Gastrocnemius medialis (tissue), 4 donors: ENCODE measurements at regions not wholly inside any gene's neighbourhood (a gene's known extent, or its start where the extent isn't known, plus 50 kb on each side); places are given as distances from the start of the nearest gene placed in this dataset.

Experiments
- ATAC-seq, 2 donors: fragments of 150-250 bp; one replicate each; pipeline ENCODE4 v1.9.1; 2016
- DNase-seq, 2 donors: peaks; one replicate each; pipeline ENCODE4 v3.0.0-alpha.2; 2019
- H3K27ac ChIP-seq, 4 donors: fragments of 200-600 bp; sonication (generic); 1 replicate in 1 of 4; 2 replicates in 3 of 4; pipeline ENCODE4 v1.5.1; 2016 to 2018; ENCODE audit warnings: mild to moderate bottlenecking in 2 of 4, moderate library complexity in 1 of 4
- H3K27me3 ChIP-seq, 3 donors: fragments of 200-600 bp; sonication (generic) in 2 of 3; 1 replicate in 1 of 3; 2 replicates in 2 of 3; pipeline versions ENCODE4 v1.5.1 to v1.6.0; 2016 to 2019; ENCODE audit warnings: mild to moderate bottlenecking in 1 of 3, moderate library complexity in 1 of 3
- H3K36me3 ChIP-seq, 2 donors: fragments of 200-600 bp; sonication (generic) in 1 of 2; one replicate each; pipeline ENCODE4 v1.5.1; 2017 to 2018
- H3K4me1 ChIP-seq, 2 donors: fragments of 200-600 bp; sonication (generic) in 1 of 2; one replicate each; pipeline ENCODE4 v1.5.1; 2016 to 2017; ENCODE audit warnings: mild to moderate bottlenecking in 2 of 2
- H3K4me3 ChIP-seq, 4 donors: fragments of 200-600 bp; sonication (generic) in 3 of 4; 1 replicate in 1 of 4; 2 replicates in 3 of 4; pipeline ENCODE4 v1.5.1; 2016 to 2019; ENCODE audit warnings: mild to moderate bottlenecking in 2 of 4
- H3K9me3 ChIP-seq, 3 donors: fragments of 200-600 bp; sonication (generic) in 2 of 3; 1 replicate in 1 of 3; 2 replicates in 2 of 3; pipeline ENCODE4 v1.5.1; 2016 to 2019
- CTCF ChIP-seq, 5 experiments: fragments of 450-650 bp in 3 of 5; fragments of 200-600 bp in 2 of 5; sonication (generic) in 2 of 5; IDR thresholded peaks in 4 of 5; conservative IDR thresholded peaks in 1 of 5; 1 replicate in 4 of 5; 2 replicates in 1 of 5; pipeline ENCODE4 v1.5.1; 2016 to 2019; ENCODE audit warnings: antibody characterized with exemption in 5 of 5, mild to moderate bottlenecking in 3 of 5, moderate library complexity in 3 of 5
- POLR2A ChIP-seq, 2 donors: fragments of 450-650 bp; IDR thresholded peaks; one replicate each; pipeline ENCODE4 v1.6.1; 2017; ENCODE audit warnings: antibody characterized with exemption in 2 of 2, mild to moderate bottlenecking in 2 of 2, moderate library complexity in 2 of 2
- in situ Hi-C, 4 donors: fragments of 200-750 bp; cut with MboI; loops; one replicate each; pipeline versions ENCODE4 v1.15.0 to v1.8.0; 2017; ENCODE audit warnings: low sequenced_read_pairs in 4 of 4
- intact Hi-C: fragments of 100-400 bp; cut with DNase I; formaldehyde crosslinking; loops from one replicate; pipeline ENCODE4 v1.15.1; 2023; ENCODE audit warnings: low total_unique reads

GRCh38 chr21:15390049-15390448 lies 325.2 kb upstream of the NRIP1 start:
- no peaks in the 10 kb centered on the region for H3K36me3 ChIP-seq
- no peak overlapping the region for H3K27ac ChIP-seq
- no peak overlapping the region for H3K4me3 ChIP-seq
- intact Hi-C loops (no loop called here), in situ Hi-C loops (no loop called here)
- no peak for DNase-seq
- H3K4me1 ChIP-seq = no peaks in the 10 kb centered on the region
- no peaks in the 10 kb centered on the region for H3K27me3 ChIP-seq
- TF ChIP-seq CTCF (IDR thresholded peaks at IDR 0.05 in 4 of 5, conservative IDR thresholded peaks at IDR 0.05 in 1 of 5) = no peak
- TF ChIP-seq POLR2A (IDR thresholded peaks at IDR 0.05) = no peak
- ATAC-seq = no peak
- no peaks in the 10 kb centered on the region for H3K9me3 ChIP-seq

- ATAC-seq (no peak), DNase-seq (no peak)
- H3K36me3 ChIP-seq = no peaks in the 10 kb centered on the region
- in situ Hi-C loops = no loop called here
- H3K27ac ChIP-seq = no peak overlapping the region
- H3K4me1 ChIP-seq = peaks cover 0 to 3% of the 10 kb centered on the region in 2 donors
- no peak overlapping the region for H3K4me3 ChIP-seq
- no peaks in the 10 kb centered on the region for H3K9me3 ChIP-seq
- intact Hi-C loops = no loop called here
- TF ChIP-seq CTCF (IDR thresholded peaks at IDR 0.05 in 4 of 5, conservative IDR thresholded peaks at IDR 0.05 in 1 of 5) (no peak), POLR2A (IDR thresholded peaks at IDR 0.05) (no peak)
- H3K27me3 ChIP-seq = no peaks in the 10 kb centered on the region
Observed at GRCh38 chr21:15397258-15397657, 332.5 kb upstream of the NRIP1 start.

- Histone ChIP-seq H3K4me3 (no peak overlapping the region), H3K27ac (no peak overlapping the region), H3K36me3 (no peaks in the 10 kb centered on the region), H3K9me3 (no peaks in the 10 kb centered on the region), H3K27me3 (no peaks in the 10 kb centered on the region), H3K4me1 (peaks cover 0 to 3% of the 10 kb centered on the region in 2 donors)
- no peak for TF ChIP-seq POLR2A (IDR thresholded peaks at IDR 0.05)
- TF ChIP-seq CTCF (IDR thresholded peaks at IDR 0.05 in 4 of 5, conservative IDR thresholded peaks at IDR 0.05 in 1 of 5) = no peak
- intact Hi-C loops (no loop called here), in situ Hi-C loops (loop anchor here in 1 of 4 donors (10.0 kb wide), 1 partner anchor 56 kb away; no protein-coding TSS in a partner anchor)
- ATAC-seq = no peak
- DNase-seq = no peak
Observed at GRCh38 chr21:15400905-15401304, 328.9 kb upstream of the USP25 start.

- no peak overlapping the region for H3K27ac ChIP-seq
- intact Hi-C loops (no loop called here), in situ Hi-C loops (loop anchor here in 1 of 4 donors (10.0 kb wide), 1 partner anchor 57 kb away; no protein-coding TSS in a partner anchor)
- H3K4me3 ChIP-seq = no peak overlapping the region
- no peaks in the 10 kb centered on the region for H3K36me3 ChIP-seq
- no peaks in the 10 kb centered on the region for H3K27me3 ChIP-seq
- no peak for ATAC-seq
- no peak for TF ChIP-seq POLR2A (IDR thresholded peaks at IDR 0.05)
- no peak for TF ChIP-seq CTCF (IDR thresholded peaks at IDR 0.05 in 4 of 5, conservative IDR thresholded peaks at IDR 0.05 in 1 of 5)
- no peaks in the 10 kb centered on the region for H3K9me3 ChIP-seq
- peaks cover 0 to 3% of the 10 kb centered on the region in 2 donors for H3K4me1 ChIP-seq
- no peak for DNase-seq
Observed at GRCh38 chr21:15401331-15401730, 328.5 kb upstream of the USP25 start.

- DNase-seq = no peak
- H3K4me1 ChIP-seq = peaks cover 0 to 7% of the 10 kb centered on the region in 2 donors
- ATAC-seq = no peak
- in situ Hi-C loops = loop anchor here in 1 of 4 donors (10.0 kb wide), 1 partner anchor 60 kb away; no protein-coding TSS in a partner anchor
- no peaks in the 10 kb centered on the region for H3K9me3 ChIP-seq
- intact Hi-C loops = no loop called here
- H3K27me3 ChIP-seq = no peaks in the 10 kb centered on the region
- H3K27ac ChIP-seq = no peak overlapping the region
- TF ChIP-seq CTCF (IDR thresholded peaks at IDR 0.05 in 4 of 5, conservative IDR thresholded peaks at IDR 0.05 in 1 of 5) = no peak
- TF ChIP-seq POLR2A (IDR thresholded peaks at IDR 0.05) = no peak
- no peaks in the 10 kb centered on the region for H3K36me3 ChIP-seq
- no peak overlapping the region for H3K4me3 ChIP-seq
Observed at GRCh38 chr21:15405214-15405613, 324.6 kb upstream of the USP25 start.
